ENCODE measurements at regions not wholly inside any gene's neighbourhood (a gene's known extent, or its start where the extent isn't known, plus 50 kb on each side); places are given as distances from the start of the nearest gene placed in this dataset.

DNA sequence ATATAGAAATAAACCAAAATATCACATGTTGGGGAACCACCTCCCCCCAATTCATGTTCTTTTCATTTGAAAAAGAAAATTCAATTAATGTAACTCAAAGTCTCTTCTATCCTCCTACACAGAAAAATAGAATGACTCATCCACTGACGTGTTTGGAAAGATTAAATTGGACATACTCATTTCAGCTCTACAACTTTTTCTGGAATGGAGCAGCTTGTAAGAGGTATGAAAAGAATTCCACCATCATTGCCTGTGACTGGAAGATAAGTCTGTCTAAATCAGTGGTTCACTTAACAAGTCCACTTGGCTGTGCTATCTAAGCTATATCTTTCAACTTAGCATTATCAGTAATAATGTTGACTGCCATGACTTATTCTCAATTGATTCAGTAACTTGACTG lies 702.3 kb downstream of the BRINP3 start:
- POLR2A ChIA-PET (ENCODE audit: unreplicated experiment): no interaction called here

DNA sequence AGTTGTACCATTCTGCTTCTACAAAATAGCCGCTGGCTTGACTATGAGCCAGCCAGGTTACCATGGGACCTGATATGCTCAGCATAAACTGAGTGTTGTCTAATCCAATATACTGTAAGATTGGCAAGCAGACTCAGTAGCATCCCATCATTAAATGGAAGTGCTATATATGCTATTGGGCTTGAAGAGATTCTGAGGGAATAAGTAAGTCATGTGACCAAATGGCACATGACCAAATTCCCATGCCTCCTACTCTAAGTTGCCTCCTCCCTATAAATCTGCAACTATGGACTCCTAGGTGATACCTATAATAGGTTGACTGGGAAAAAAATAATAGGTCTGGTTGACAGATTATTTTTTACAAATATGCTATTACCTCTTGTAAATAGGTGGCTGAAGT lies 698.6 kb downstream of the BRINP3 start:
- BruUV-seq (replicated peaks): no TSS peak

More for the DNA sequence above, 702.3 kb downstream of the BRINP3 start:
- TF ChIP-seq, protein P1, sequence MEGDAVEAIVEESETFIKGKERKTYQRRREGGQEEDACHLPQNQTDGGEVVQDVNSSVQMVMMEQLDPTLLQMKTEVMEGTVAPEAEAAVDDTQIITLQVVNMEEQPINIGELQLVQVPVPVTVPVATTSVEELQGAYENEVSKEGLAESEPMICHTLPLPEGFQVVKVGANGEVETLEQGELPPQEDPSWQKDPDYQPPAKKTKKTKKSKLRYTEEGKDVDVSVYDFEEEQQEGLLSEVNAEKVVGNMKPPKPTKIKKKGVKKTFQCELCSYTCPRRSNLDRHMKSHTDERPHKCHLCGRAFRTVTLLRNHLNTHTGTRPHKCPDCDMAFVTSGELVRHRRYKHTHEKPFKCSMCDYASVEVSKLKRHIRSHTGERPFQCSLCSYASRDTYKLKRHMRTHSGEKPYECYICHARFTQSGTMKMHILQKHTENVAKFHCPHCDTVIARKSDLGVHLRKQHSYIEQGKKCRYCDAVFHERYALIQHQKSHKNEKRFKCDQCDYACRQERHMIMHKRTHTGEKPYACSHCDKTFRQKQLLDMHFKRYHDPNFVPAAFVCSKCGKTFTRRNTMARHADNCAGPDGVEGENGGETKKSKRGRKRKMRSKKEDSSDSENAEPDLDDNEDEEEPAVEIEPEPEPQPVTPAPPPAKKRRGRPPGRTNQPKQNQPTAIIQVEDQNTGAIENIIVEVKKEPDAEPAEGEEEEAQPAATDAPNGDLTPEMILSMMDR (conservative IDR thresholded peaks at IDR 0.05): no peak
- no peak for TF ChIP-seq EZH2 (IDR thresholded peaks at IDR 0.05; ENCODE audit: low read depth)
- Histone ChIP-seq H3K4me3 (no peak overlapping the region), H2AFZ (no peak overlapping the region), H3K27me3 (ENCODE audit: insufficient read depth, low read depth) (no peaks in the 10 kb centered on the region), H3K36me3 (ENCODE audit: low read depth) (no peaks in the 10 kb centered on the region), H3F3A (ENCODE audit: insufficient read depth, low read depth) (no peaks in the 10 kb centered on the region), H3K79me2 (ENCODE audit: low read depth) (no peaks in the 10 kb centered on the region), H3K4me2 (no peak overlapping the region), H3K4me1 (replicated peaks; ENCODE audit: insufficient read depth) (no peaks in the 10 kb centered on the region), H3K9me2 (ENCODE audit: insufficient read depth) (no peaks in the 10 kb centered on the region; the same call in 1 of the 2 replicates), H3K27ac (no peak overlapping the region), H4K20me1 (ENCODE audit: insufficient read depth) (no peaks in the 10 kb centered on the region), H3K9me3 (ENCODE audit: insufficient read depth, low read depth) (no peaks in the 10 kb centered on the region)
- BruUV-seq (replicated peaks): no TSS peak
- intact Hi-C loops (cut with micrococcal nuclease; ENCODE audit: unreplicated experiment): no loop called here
- CTCF ChIA-PET: no interaction called here
- no peak for DNase-seq

DNA sequence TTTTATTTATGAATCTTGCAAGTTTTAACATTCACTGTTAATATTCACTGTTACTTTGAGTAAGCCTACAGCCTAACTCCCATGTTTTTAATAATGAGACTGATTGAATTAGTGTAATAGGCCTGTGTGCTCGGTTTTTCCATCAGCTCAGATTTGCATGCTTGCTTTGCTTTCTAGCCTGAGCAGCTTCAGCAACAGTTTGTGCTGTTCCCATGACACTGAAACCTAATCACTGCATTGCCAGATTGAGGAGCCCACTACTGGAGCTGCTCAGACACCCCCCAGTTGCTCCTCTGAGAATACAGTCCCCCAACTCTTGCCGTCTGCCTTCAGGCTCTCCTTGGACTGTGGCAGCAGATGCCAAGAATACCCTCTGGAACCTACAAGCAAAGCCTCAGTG lies 695.4 kb downstream of the BRINP3 start:
- no peaks in the 10 kb centered on the region for H3K79me2 ChIP-seq (ENCODE audit: low read depth)
- POLR2A ChIA-PET (ENCODE audit: unreplicated experiment): no interaction called here
- no peaks in the 10 kb centered on the region for H4K20me1 ChIP-seq (ENCODE audit: insufficient read depth)
- no peak overlapping the region for H3K27ac ChIP-seq
- H3K4me2 ChIP-seq: no peak overlapping the region
- no TSS peak for BruUV-seq (replicated peaks)
- CTCF ChIA-PET: no interaction called here
- H3F3A ChIP-seq (ENCODE audit: insufficient read depth, low read depth): no peaks in the 10 kb centered on the region
- H3K4me1 ChIP-seq (replicated peaks; ENCODE audit: insufficient read depth): no peaks in the 10 kb centered on the region
- H3K9me3 ChIP-seq (ENCODE audit: insufficient read depth, low read depth): no peaks in the 10 kb centered on the region
- H3K4me3 ChIP-seq: no peak overlapping the region
- intact Hi-C loops (cut with micrococcal nuclease; ENCODE audit: unreplicated experiment): no loop called here
- no peaks in the 10 kb centered on the region for H3K27me3 ChIP-seq (ENCODE audit: insufficient read depth, low read depth)
- H3K9me2 ChIP-seq (ENCODE audit: insufficient read depth): no peaks in the 10 kb centered on the region
- DNase-seq: no peak
- H2AFZ ChIP-seq: no peak overlapping the region; the same call in 1 of the 2 replicates
- no peaks in the 10 kb centered on the region for H3K36me3 ChIP-seq (ENCODE audit: low read depth)
- TF ChIP-seq, protein P1 (conservative IDR thresholded peaks at IDR 0.05): no peak
- no peak for TF ChIP-seq EZH2 (IDR thresholded peaks at IDR 0.05; ENCODE audit: low read depth)

More for the DNA sequence above, 698.6 kb downstream of the BRINP3 start:
- POLR2A ChIA-PET (ENCODE audit: unreplicated experiment): no interaction called here
- Histone ChIP-seq H3K9me2 (ENCODE audit: insufficient read depth) (no peaks in the 10 kb centered on the region), H3K4me1 (replicated peaks; ENCODE audit: insufficient read depth) (no peaks in the 10 kb centered on the region), H3K79me2 (ENCODE audit: low read depth) (no peaks in the 10 kb centered on the region), H3K27me3 (ENCODE audit: insufficient read depth, low read depth) (no peaks in the 10 kb centered on the region), H3K9me3 (ENCODE audit: insufficient read depth, low read depth) (no peaks in the 10 kb centered on the region), H3K4me3 (no peak overlapping the region), H3K36me3 (ENCODE audit: low read depth) (no peaks in the 10 kb centered on the region), H3K27ac (no peak overlapping the region), H3K4me2 (no peak overlapping the region), H3F3A (ENCODE audit: insufficient read depth, low read depth) (no peaks in the 10 kb centered on the region), H4K20me1 (ENCODE audit: insufficient read depth) (no peaks in the 10 kb centered on the region), H2AFZ (no peak overlapping the region)
- DNase-seq: no peak
- TF ChIP-seq, protein P1 (conservative IDR thresholded peaks at IDR 0.05): no peak
- TF ChIP-seq EZH2 (IDR thresholded peaks at IDR 0.05; ENCODE audit: low read depth): no peak
- CTCF ChIA-PET: no interaction called here
- intact Hi-C loops (cut with micrococcal nuclease; ENCODE audit: unreplicated experiment): no loop called here

All from PC-9 (cell line).